ENCODE measurements at regions not wholly inside any gene's neighbourhood (a gene's known extent, or its start where the extent isn't known, plus 50 kb on each side); places are given as distances from the start of the nearest gene placed in this dataset.
A peak's percentile ranks its signal among the peaks of the same experiment; 100 is the strongest.

DNA sequence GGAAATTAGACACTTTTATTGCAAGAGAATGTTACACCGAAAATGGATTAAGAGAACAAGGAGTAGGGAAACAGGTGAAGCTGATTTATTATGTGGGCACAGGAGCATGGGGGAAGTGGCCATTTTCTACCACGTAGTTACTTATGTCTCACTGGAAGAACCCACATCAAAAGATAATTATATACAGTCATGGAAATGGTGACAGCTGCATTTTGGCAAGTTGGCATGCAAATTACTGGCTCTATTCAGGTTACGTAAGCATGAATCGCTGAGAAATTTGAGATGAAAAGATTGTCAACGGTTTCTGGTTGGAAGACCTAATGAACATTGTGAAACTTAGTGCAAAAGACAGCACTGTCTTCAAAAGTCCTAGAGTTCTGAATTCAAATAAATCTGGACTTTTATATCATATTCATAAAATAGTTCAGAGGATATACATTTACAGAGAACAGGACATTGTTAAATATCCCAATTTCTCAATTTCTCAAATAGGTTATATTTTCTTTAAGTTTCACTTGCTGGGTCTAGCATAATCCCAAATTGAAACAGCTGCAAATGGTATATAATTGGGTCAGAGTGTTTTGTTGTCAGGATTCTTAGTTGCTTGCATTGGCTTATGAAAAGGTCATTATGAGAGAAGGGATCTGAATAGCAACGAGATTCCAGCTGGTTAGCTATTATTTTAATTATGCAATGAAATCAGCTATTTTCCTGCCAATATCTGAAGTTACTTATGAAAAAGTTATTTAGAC, 567.8 kb downstream of the ZPLD1 start:
- Mint-ChIP-seq H3K27ac (no peak overlapping the region), H3K9me3 (peaks cover 13% of the 10 kb centered on the region), H3K4me3 (no peak overlapping the region), H3K27me3 (no peaks in the 10 kb centered on the region), H3K4me1 (ENCODE audit: low read depth) (no peaks in the 10 kb centered on the region), H3K36me3 (ENCODE audit: low read depth) (no peaks in the 10 kb centered on the region)
- intact Hi-C loops (cut with micrococcal nuclease), result no loop called here

- Mint-ChIP-seq H3K27ac (no peak overlapping the region), H3K4me1 (ENCODE audit: low read depth) (no peaks in the 10 kb centered on the region), H3K9me3 (peaks cover 26% of the 10 kb centered on the region), H3K4me3 (no peak overlapping the region), H3K27me3 (no peaks in the 10 kb centered on the region), H3K36me3 (ENCODE audit: low read depth) (no peaks in the 10 kb centered on the region)
- intact Hi-C loops (cut with micrococcal nuclease), result no loop called here
Measured at GRCh38 chr3:103006526-103007183, 571.8 kb downstream of the ZPLD1 start.

DNA sequence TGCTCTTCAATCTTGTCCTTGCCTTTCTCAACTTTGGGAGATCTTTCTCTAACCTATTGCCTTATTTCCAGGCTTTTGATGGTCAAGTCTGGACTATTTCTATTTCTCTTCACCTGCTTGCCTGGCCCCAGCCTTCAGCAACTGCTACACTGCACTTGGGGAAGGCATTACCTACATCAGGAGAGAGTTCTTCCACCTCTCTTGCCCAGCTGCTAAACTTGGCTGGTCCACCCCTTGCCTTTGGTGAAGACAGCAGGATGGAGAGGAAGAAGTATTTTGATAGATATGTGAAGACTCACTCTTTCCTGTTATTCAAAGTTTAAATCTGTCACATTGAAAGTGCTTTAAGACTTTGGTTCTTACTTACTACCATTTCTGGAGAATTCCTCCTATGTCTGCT, 574.8 kb downstream of the ZPLD1 start:
- Mint-ChIP-seq H3K4me3 (no peak overlapping the region), H3K27me3 (no peaks in the 10 kb centered on the region), H3K9me3 (peaks cover 26% of the 10 kb centered on the region), H3K27ac (no peak overlapping the region), H3K4me1 (ENCODE audit: low read depth) (no peaks in the 10 kb centered on the region), H3K36me3 (ENCODE audit: low read depth) (no peaks in the 10 kb centered on the region)
- intact Hi-C loops (cut with micrococcal nuclease), result no loop called here

DNA sequence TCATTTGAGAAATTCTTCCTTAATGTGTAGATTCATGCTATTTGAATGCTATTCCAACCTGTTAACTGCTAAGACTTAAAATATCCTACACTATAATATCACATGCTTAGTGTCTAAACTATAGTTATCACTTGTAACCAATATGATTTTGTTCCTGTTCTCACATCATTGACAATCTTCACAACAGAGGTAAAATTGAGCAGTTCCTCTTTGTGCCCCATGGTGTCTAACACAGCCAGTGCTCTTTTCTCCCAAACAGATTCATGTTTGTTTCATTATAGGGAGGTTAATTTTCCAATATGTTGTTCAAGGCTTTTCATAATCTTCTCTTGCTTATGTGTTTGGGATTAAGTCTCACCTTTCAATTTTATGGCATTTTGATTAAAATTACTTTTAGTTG, 591.1 kb downstream of the ZPLD1 start:
- no peak overlapping the region for H3K27ac Mint-ChIP-seq
- intact Hi-C loops (cut with micrococcal nuclease), result no loop called here
- H3K27me3 Mint-ChIP-seq, result no peaks in the 10 kb centered on the region
- H3K9me3 Mint-ChIP-seq, result no peaks in the 10 kb centered on the region
- H3K36me3 Mint-ChIP-seq (ENCODE audit: low read depth), result no peaks in the 10 kb centered on the region
- H3K4me1 Mint-ChIP-seq (ENCODE audit: low read depth), result no peaks in the 10 kb centered on the region
- H3K4me3 Mint-ChIP-seq, result no peak overlapping the region

GRCh38 chr3:103033841-103034240, 599.0 kb downstream of the ZPLD1 start:
- no peaks in the 10 kb centered on the region for H3K4me1 Mint-ChIP-seq (ENCODE audit: low read depth)
- peaks cover 9% of the 10 kb centered on the region for H3K9me3 Mint-ChIP-seq
- H3K36me3 Mint-ChIP-seq (ENCODE audit: low read depth), result no peaks in the 10 kb centered on the region
- no peak overlapping the region for H3K27ac Mint-ChIP-seq
- no peaks in the 10 kb centered on the region for H3K27me3 Mint-ChIP-seq
- intact Hi-C loops (cut with micrococcal nuclease), result no loop called here
- H3K4me3 Mint-ChIP-seq, result no peak overlapping the region

GRCh38 chr3:103047640-103048039, 612.8 kb downstream of the ZPLD1 start:
- Mint-ChIP-seq H3K27ac (peak overlapping the region; percentile 31), H3K4me1 (ENCODE audit: low read depth) (no peaks in the 10 kb centered on the region), H3K27me3 (no peaks in the 10 kb centered on the region), H3K36me3 (ENCODE audit: low read depth) (no peaks in the 10 kb centered on the region), H3K4me3 (no peak overlapping the region), H3K9me3 (peaks cover 6% of the 10 kb centered on the region)
- intact Hi-C loops (cut with micrococcal nuclease), result no loop called here

DNA sequence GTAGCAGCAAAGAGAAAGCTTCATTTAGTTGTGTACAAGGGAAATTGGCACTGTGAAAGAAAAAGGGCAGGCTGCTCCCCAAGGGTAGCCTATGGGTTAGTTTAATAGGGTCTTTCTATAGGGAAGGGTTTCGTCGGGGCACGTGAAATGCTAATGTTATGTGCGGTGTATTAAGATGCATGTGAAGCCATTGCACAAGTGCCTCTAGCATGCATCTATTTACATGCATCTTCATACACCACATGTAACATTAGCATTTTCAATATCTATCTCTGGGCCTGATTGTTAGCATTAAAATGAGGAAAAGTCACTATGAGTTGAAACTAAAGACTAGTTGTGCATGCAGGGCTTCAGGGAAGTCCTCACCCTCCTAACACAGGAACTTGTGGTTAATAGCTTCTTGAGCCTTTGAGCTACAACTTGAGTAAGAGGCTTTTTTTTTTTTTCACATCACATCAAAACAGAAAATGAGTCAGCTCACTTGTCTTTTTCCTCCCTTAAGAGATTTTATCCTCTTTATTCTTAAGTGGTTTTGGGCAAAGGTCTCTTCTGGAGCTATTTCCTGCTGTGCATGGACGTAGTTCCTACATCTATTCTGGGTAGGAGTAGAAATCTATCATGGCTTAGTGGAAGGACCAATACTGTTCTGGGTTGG, 613.4 kb downstream of the ZPLD1 start:
- Mint-ChIP-seq H3K27me3 (no peaks in the 10 kb centered on the region), H3K9me3 (peaks cover 6% of the 10 kb centered on the region), H3K4me3 (no peak overlapping the region), H3K27ac (peak overlapping the region; percentile 31), H3K36me3 (ENCODE audit: low read depth) (no peaks in the 10 kb centered on the region), H3K4me1 (ENCODE audit: low read depth) (no peaks in the 10 kb centered on the region)
- intact Hi-C loops (cut with micrococcal nuclease), result no loop called here

DNA sequence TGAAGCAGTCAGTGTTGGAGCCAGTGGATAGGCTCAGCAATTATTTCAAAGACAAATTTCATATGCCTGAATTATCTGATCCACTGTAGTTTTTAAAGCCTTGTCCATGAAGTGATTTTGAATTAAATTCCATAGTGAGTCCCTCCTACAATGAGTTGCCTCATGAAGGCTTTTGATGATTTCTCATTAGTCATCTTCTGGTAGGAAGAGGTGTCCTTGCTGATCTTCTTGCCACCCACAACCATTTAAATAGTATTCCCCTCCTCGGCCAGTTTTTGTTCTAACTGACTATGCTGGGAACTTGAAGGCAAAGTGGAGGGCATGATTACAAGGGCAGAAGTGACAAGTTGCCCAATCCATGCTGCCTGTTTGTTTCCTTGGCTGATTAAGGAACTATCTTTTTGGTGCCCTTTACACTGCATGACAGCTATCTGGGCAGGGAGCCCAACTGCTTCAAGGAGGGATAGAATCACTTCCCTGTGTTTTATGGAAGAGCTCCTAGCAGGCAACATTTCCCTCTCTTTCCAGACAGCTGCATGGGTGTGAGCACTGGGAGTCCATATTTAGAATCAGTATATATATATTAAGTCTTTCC, 617.5 kb downstream of the ZPLD1 start:
- intact Hi-C loops (cut with micrococcal nuclease), result no loop called here
- Mint-ChIP-seq H3K9me3 (peaks cover 6% of the 10 kb centered on the region), H3K27me3 (no peaks in the 10 kb centered on the region), H3K4me1 (ENCODE audit: low read depth) (peaks cover 5% of the 10 kb centered on the region), H3K4me3 (no peak overlapping the region), H3K27ac (no peak overlapping the region), H3K36me3 (ENCODE audit: low read depth) (no peaks in the 10 kb centered on the region)

- no peak overlapping the region for H3K27ac Mint-ChIP-seq
- intact Hi-C loops (cut with micrococcal nuclease), result no loop called here
- H3K4me3 Mint-ChIP-seq, result no peak overlapping the region
Measured at GRCh38 chr3:103055021-103055520, 620.3 kb downstream of the ZPLD1 start.

GRCh38 chr3:103056542-103056941, 621.7 kb downstream of the ZPLD1 start:
- intact Hi-C loops (cut with micrococcal nuclease), result no loop called here
- Mint-ChIP-seq H3K36me3 (ENCODE audit: low read depth) (no peaks in the 10 kb centered on the region), H3K27ac (no peak overlapping the region), H3K4me1 (ENCODE audit: low read depth) (peaks cover 5% of the 10 kb centered on the region), H3K4me3 (no peak overlapping the region), H3K27me3 (no peaks in the 10 kb centered on the region), H3K9me3 (no peaks in the 10 kb centered on the region)

More at GRCh38 chr3:103055021-103055520, 620.3 kb downstream of the ZPLD1 start:
- no peaks in the 10 kb centered on the region for H3K36me3 Mint-ChIP-seq (ENCODE audit: low read depth)
- peaks cover 4% of the 10 kb centered on the region for H3K9me3 Mint-ChIP-seq
- H3K27me3 Mint-ChIP-seq, result no peaks in the 10 kb centered on the region
- H3K4me1 Mint-ChIP-seq (ENCODE audit: low read depth), result peaks cover 5% of the 10 kb centered on the region

- Mint-ChIP-seq H3K27me3 (no peaks in the 10 kb centered on the region), H3K36me3 (ENCODE audit: low read depth) (no peaks in the 10 kb centered on the region), H3K4me3 (no peak overlapping the region), H3K4me1 (ENCODE audit: low read depth) (peaks cover 5% of the 10 kb centered on the region), H3K27ac (no peak overlapping the region), H3K9me3 (no peaks in the 10 kb centered on the region)
- intact Hi-C loops (cut with micrococcal nuclease), result no loop called here
Measured at GRCh38 chr3:103057003-103057402, 622.2 kb downstream of the ZPLD1 start.

- H3K9me3 Mint-ChIP-seq, result no peaks in the 10 kb centered on the region
- no peak overlapping the region for H3K4me3 Mint-ChIP-seq
- peaks cover 2% of the 10 kb centered on the region for H3K27me3 Mint-ChIP-seq
- H3K4me1 Mint-ChIP-seq (ENCODE audit: low read depth), result peaks cover 5% of the 10 kb centered on the region
- H3K36me3 Mint-ChIP-seq (ENCODE audit: low read depth), result no peaks in the 10 kb centered on the region
- intact Hi-C loops (cut with micrococcal nuclease), result no loop called here
- no peak overlapping the region for H3K27ac Mint-ChIP-seq
Measured at GRCh38 chr3:103057487-103057886, 622.7 kb downstream of the ZPLD1 start.

GRCh38 chr3:103059432-103059831, 624.6 kb downstream of the ZPLD1 start:
- Mint-ChIP-seq H3K9me3 (no peaks in the 10 kb centered on the region), H3K4me1 (ENCODE audit: low read depth) (peaks cover 5% of the 10 kb centered on the region), H3K4me3 (no peak overlapping the region), H3K27me3 (peaks cover 2% of the 10 kb centered on the region), H3K27ac (no peak overlapping the region), H3K36me3 (ENCODE audit: low read depth) (no peaks in the 10 kb centered on the region)
- intact Hi-C loops (cut with micrococcal nuclease), result no loop called here

DNA sequence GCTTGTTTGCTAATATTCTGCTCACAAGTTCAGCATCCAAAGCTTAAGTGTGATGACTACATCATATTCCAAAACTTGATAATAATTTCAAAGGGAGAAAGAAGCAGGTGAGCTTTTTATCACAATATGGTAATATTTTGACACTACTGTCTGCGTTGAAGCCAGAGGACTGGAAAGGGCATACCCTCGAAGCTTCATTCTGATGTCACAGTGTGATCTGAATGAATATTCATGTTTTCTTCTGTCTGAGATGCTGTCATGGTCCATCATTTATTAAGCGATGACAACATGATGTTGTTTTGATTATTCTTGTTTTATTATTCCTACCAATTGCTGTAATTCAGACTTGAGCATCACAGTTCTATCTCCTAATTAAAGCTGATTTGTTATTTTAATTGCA, 625.4 kb downstream of the ZPLD1 start:
- H3K4me1 Mint-ChIP-seq (ENCODE audit: low read depth), result peaks cover 5% of the 10 kb centered on the region
- H3K9me3 Mint-ChIP-seq, result no peaks in the 10 kb centered on the region
- H3K27me3 Mint-ChIP-seq, result peaks cover 2% of the 10 kb centered on the region
- no peak overlapping the region for H3K4me3 Mint-ChIP-seq
- intact Hi-C loops (cut with micrococcal nuclease), result no loop called here
- no peak overlapping the region for H3K27ac Mint-ChIP-seq
- no peaks in the 10 kb centered on the region for H3K36me3 Mint-ChIP-seq (ENCODE audit: low read depth)

Measured in dendritic cell treated with granulocyte-macrophage colony-stimulating factor and Interleukin-4, amounts not matched to agents 40 ng/mL and 50 ng/mL, for 4 days (primary cell).